Endothelial cell of umbilical vein (primary cell): ENCODE measurements at regions not wholly inside any gene's neighbourhood (a gene's known extent, or its start where the extent isn't known, plus 50 kb on each side); places are given as distances from the start of the nearest gene placed in this dataset.

Source experiments
- BruUV-seq: library from RNA; stranded (reverse); fragments of 400-500 nt; replicated peaks from 2 replicates; lab custom pipeline; 2021; lab: Mats Ljungman, UMichigan
- CTCF ChIA-PET: fragments of 300-600, 350-600 bp; sonication (Branson Sonifier 250); formaldehyde crosslinking; loops from one replicate; lab custom pipeline; 2021; ENCODE audit warnings: antibody characterized with exemption, inconsistent platforms; lab: Charles Lee
- POLR2A ChIA-PET: fragments of 300-600, 350-600 bp; sonication (Branson Sonifier 250); formaldehyde crosslinking; loops from one replicate; lab custom pipeline; 2021; ENCODE audit warnings: antibody characterized with exemption, inconsistent platforms; lab: Charles Lee
- DNase-seq: peaks from one replicate; pipeline ENCODE4 v3.0.0-alpha.2; 2011; ENCODE audit warnings: low read depth, low spot score
- FAIRE-seq: peaks from 2 replicates; lab custom pipeline; 2011; peaks lifted over from hg19 to GRCh38; lab: Jason Lieb, UNC
- H2AFZ ChIP-seq: 2 replicates; pipeline ENCODE4 v1.6.0; 2012; ENCODE audit warnings: low read depth, low read length, control low read depth, inconsistent platforms
- H3K27ac ChIP-seq: 2 replicates; pipeline ENCODE4 v1.5.1; 2011; ENCODE audit warnings: low read depth, mild to moderate bottlenecking, control low read depth, low read length, moderate library complexity; ENCODE audit not compliant: insufficient read depth
- H3K27me3 ChIP-seq, 2 experiments: 2 replicates each; pipeline versions ENCODE4 v1.6.0 to v1.6.1; 2011; ENCODE audit warnings: low read length in 2 of 2, mixed read lengths in 1 of 2; ENCODE audit not compliant: control insufficient read depth in 2 of 2, insufficient read depth in 2 of 2
- H3K36me3 ChIP-seq, 2 experiments: 2 replicates in 1 of 2; 3 replicates in 1 of 2; pipeline ENCODE4 v1.5.1; 2011; ENCODE audit warnings: low read length in 2 of 2, mild to moderate bottlenecking in 1 of 2, moderate library complexity in 1 of 2; ENCODE audit not compliant: control insufficient read depth in 2 of 2, insufficient read depth in 2 of 2; ENCODE audit errors: extremely low read depth in 1 of 2
- H3K4me1 ChIP-seq: 3 replicates; pipeline ENCODE4 v1.5.1; 2011; ENCODE audit warnings: mild to moderate bottlenecking, low read length; ENCODE audit not compliant: control insufficient read depth, insufficient read depth; ENCODE audit errors: extremely low read depth
- H3K4me2 ChIP-seq: 2 replicates; pipeline ENCODE4 v1.6.1; 2011; ENCODE audit warnings: low read length, control low read depth, mixed read lengths; ENCODE audit not compliant: insufficient read depth
- H3K4me3 ChIP-seq, 3 experiments: fragments of 200-600 bp in 1 of 3; sonication (generic), shearing (Covaris generic) in 1 of 3; replicated peaks in 1 of 3; 2 replicates each; pipeline ENCODE4 v1.5.1; 2011 to 2016; ENCODE audit warnings: control low read depth in 3 of 3, low read length in 3 of 3, mild to moderate bottlenecking in 2 of 3, inconsistent platforms in 1 of 3, low read depth in 1 of 3, moderate library complexity in 1 of 3; ENCODE audit not compliant: insufficient read depth in 1 of 3
- H3K79me2 ChIP-seq: 2 replicates; pipeline ENCODE4 v1.6.0; 2012; ENCODE audit warnings: low read length, inconsistent platforms; ENCODE audit not compliant: control insufficient read depth, insufficient read depth
- H3K9ac ChIP-seq: replicated peaks from 2 replicates; pipeline ENCODE3; 2011; ENCODE audit warnings: low read length, control low read depth; ENCODE audit not compliant: insufficient read depth; ENCODE audit errors: extremely low read depth
- H3K9me1 ChIP-seq: replicated peaks from 3 replicates; pipeline ENCODE4 v1.6.0; 2011; ENCODE audit warnings: mild to moderate bottlenecking, low read length; ENCODE audit not compliant: control insufficient read depth, insufficient read depth; ENCODE audit errors: extremely low read depth
- H3K9me3 ChIP-seq: replicated peaks from 2 replicates; pipeline ENCODE4 v1.5.1; 2012; ENCODE audit warnings: low read length, inconsistent platforms; ENCODE audit not compliant: control insufficient read depth, insufficient read depth
- H4K20me1 ChIP-seq: replicated peaks from 2 replicates; pipeline ENCODE3; 2011; ENCODE audit warnings: mild to moderate bottlenecking, low read length; ENCODE audit not compliant: control insufficient read depth, insufficient read depth; ENCODE audit errors: extremely low read depth
- CTCF ChIP-seq, 2 donors: IDR thresholded peaks; 1 replicate in 1 of 2; 2 replicates in 1 of 2; pipeline ENCODE4 v1.5.1; 2011; ENCODE audit warnings: low read length in 2 of 2, mild to moderate bottlenecking in 2 of 2, moderate library complexity in 2 of 2, control low read depth in 1 of 2, inconsistent platforms in 1 of 2, low read depth in 1 of 2; ENCODE audit not compliant: insufficient read depth in 1 of 2; ENCODE audit errors: extremely low read depth in 1 of 2
- EZH2 ChIP-seq: IDR thresholded peaks from 2 replicates; pipeline ENCODE4 v1.6.1; 2012; ENCODE audit warnings: borderline replicate concordance, low read depth, mild to moderate bottlenecking, moderate library complexity, low read length, inconsistent platforms; ENCODE audit not compliant: severe bottlenecking
- FOS ChIP-seq: IDR thresholded peaks from 2 replicates; pipeline ENCODE4 v1.6.1; 2011; ENCODE audit warnings: mild to moderate bottlenecking, low read length, moderate library complexity, borderline replicate concordance; ENCODE audit not compliant: insufficient read depth
- GATA2 ChIP-seq: IDR thresholded peaks from 2 replicates; pipeline ENCODE4 v1.7.0; 2011; ENCODE audit warnings: low read depth, mild to moderate bottlenecking, moderate library complexity, mixed read lengths, low read length; ENCODE audit not compliant: insufficient read length, insufficient read depth
- JUN ChIP-seq: IDR thresholded peaks from 2 replicates; pipeline ENCODE4 v1.6.1; 2011; ENCODE audit warnings: borderline replicate concordance, low read depth; ENCODE audit not compliant: insufficient read length, insufficient read depth
- MAX ChIP-seq: IDR thresholded peaks from 2 replicates; pipeline ENCODE4 v1.6.1; 2011; ENCODE audit not compliant: insufficient read depth, insufficient read length
- MYC ChIP-seq: IDR thresholded peaks from one replicate; pipeline ENCODE4 v1.6.1; 2011; ENCODE audit warnings: mild to moderate bottlenecking, low read depth, low read length
- POLR2A ChIP-seq: IDR thresholded peaks from 2 replicates; pipeline ENCODE4 v1.6.1; 2012; ENCODE audit warnings: low read depth, mild to moderate bottlenecking, control low read depth, low read length
- POLR2AphosphoS5 ChIP-seq: IDR thresholded peaks from 2 replicates; pipeline ENCODE4 v1.6.1; 2012; ENCODE audit warnings: low read depth, mild to moderate bottlenecking, control low read depth, low read length, moderate library complexity; ENCODE audit not compliant: insufficient read depth
- dilution Hi-C: fragments of 300-500 bp; cut with MboI; formaldehyde crosslinking; loops from one replicate; pipeline ENCODE4 v1.15.0; 2019; ENCODE audit warnings: low sequenced_read_pairs; ENCODE audit not compliant: extremely low pct_ligation_motif_present
- intact Hi-C: fragments of 100-400 bp; cut with micrococcal nuclease; formaldehyde crosslinking; loops from one replicate; pipeline ENCODE4 v1.10.0; 2022

GRCh38 chr4:188989371-188989770, 850.1 kb downstream of the TRIML1 start:
- Histone ChIP-seq H3K27ac (no peak overlapping the region), H4K20me1 (no peaks in the 10 kb centered on the region), H3K27me3 (no peaks in the 10 kb centered on the region), H3K4me3 (no peak overlapping the region), H3K9ac (no peak overlapping the region), H3K79me2 (no peaks in the 10 kb centered on the region), H3K9me3 (peaks cover 3% of the 10 kb centered on the region), H3K36me3 (no peaks in the 10 kb centered on the region), H2AFZ (no peak overlapping the region), H3K9me1 (no peaks in the 10 kb centered on the region), H3K4me2 (no peak overlapping the region), H3K4me1 (no peaks in the 10 kb centered on the region)
- DNase-seq: no peak
- POLR2A ChIA-PET: no interaction called here
- FAIRE-seq: no peak
- intact Hi-C loops (no loop called here), dilution Hi-C loops (no loop called here)
- CTCF ChIA-PET: no interaction called here
- no TSS peak for BruUV-seq
- no peak for TF ChIP-seq EZH2
- no peak for TF ChIP-seq MAX
- no peak for TF ChIP-seq GATA2
- no peak for TF ChIP-seq CTCF (IDR thresholded peaks at IDR 0.05; ENCODE audit: extremely low read depth in 1 of 2, insufficient read depth in 1 of 2, low read depth in 1 of 2, low read length in 2 of 2)
- no peak for TF ChIP-seq MYC
- TF ChIP-seq POLR2AphosphoS5: no peak
- TF ChIP-seq FOS: no peak
- no peak for TF ChIP-seq JUN
- TF ChIP-seq POLR2A: no peak
